ENCODE measurements at regions not wholly inside any gene's neighbourhood (a gene's known extent, or its start where the extent isn't known, plus 50 kb on each side); places are given as distances from the start of the nearest gene placed in this dataset.

- H3K9me3 ChIP-seq (ENCODE audit: severe bottlenecking), result no peaks in the 10 kb centered on the region
- H3K27me3 ChIP-seq (ENCODE audit: insufficient read depth, low read depth, severe bottlenecking), result no peaks in the 10 kb centered on the region
- no peaks in the 10 kb centered on the region for H3K36me3 ChIP-seq
- H3K27ac ChIP-seq, result no peak overlapping the region
- TF ChIP-seq, protein P1, sequence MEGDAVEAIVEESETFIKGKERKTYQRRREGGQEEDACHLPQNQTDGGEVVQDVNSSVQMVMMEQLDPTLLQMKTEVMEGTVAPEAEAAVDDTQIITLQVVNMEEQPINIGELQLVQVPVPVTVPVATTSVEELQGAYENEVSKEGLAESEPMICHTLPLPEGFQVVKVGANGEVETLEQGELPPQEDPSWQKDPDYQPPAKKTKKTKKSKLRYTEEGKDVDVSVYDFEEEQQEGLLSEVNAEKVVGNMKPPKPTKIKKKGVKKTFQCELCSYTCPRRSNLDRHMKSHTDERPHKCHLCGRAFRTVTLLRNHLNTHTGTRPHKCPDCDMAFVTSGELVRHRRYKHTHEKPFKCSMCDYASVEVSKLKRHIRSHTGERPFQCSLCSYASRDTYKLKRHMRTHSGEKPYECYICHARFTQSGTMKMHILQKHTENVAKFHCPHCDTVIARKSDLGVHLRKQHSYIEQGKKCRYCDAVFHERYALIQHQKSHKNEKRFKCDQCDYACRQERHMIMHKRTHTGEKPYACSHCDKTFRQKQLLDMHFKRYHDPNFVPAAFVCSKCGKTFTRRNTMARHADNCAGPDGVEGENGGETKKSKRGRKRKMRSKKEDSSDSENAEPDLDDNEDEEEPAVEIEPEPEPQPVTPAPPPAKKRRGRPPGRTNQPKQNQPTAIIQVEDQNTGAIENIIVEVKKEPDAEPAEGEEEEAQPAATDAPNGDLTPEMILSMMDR (IDR thresholded peaks at IDR 0.05; ENCODE audit: low read depth, low read length), result no peak
- DNase-seq, result peak; percentile 16
- H3K4me3 ChIP-seq (ENCODE audit: low read depth, low read length), result no peak overlapping the region
Observed at GRCh38 chr9:105993116-105993854, 298.9 kb downstream of the TMEM38B start.

GRCh38 chr9:105993921-105994715, 299.8 kb downstream of the TMEM38B start:
- TF ChIP-seq, protein P1 (IDR thresholded peaks at IDR 0.05; ENCODE audit: low read depth, low read length), result no peak
- H3K9me3 ChIP-seq (ENCODE audit: severe bottlenecking), result no peaks in the 10 kb centered on the region
- no peak overlapping the region for H3K27ac ChIP-seq
- H3K36me3 ChIP-seq, result no peaks in the 10 kb centered on the region
- DNase-seq, result no peak
- H3K27me3 ChIP-seq (ENCODE audit: insufficient read depth, low read depth, severe bottlenecking), result no peaks in the 10 kb centered on the region
- no peak overlapping the region for H3K4me3 ChIP-seq (ENCODE audit: low read depth, low read length)

DNA sequence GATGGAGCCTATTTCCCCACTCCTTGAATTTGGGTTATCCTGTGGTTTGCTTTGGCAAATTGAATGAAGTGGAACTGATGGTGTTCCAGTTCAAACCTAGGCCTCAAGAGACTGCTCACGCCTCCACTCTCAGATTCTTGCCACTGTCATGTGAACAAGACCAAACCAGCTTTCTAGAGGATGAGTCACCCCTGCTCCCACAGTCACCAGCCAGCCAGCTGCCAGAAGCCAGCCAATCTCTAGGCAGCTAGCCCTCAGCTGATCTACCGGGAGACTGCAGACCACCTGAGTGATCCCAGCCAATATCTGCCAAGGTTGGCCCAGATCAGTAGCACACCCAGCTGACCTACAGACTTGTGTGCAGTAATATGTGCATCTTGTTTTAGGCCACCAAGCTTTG, 300.6 kb downstream of the TMEM38B start:
- TF ChIP-seq, protein P1 (IDR thresholded peaks at IDR 0.05; ENCODE audit: low read depth, low read length), result no peak

DNA sequence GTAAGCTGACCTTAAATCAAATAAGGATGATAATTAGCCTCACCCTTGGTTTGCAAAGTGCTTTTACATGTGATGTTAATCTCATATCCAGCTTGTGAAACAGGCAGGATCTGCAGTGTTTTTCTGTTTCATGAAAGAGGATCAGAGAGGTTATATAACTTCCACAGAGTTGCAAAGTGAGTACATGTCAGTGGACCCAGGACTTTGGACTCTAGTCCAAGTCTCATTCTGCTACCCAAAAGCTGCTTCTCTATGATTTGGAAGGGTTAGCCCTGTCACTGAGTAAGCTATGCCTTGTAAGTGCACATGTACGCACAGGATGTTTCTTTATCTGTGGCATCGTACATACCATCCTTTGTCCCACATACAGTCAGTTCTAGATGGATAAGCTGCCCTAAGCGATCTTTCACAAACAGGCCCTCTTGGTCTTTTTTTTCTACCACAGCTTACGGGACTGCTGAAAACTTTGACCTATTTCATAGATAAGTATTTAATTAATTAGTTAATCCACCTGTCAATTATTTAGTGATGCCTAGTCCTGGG, 322.9 kb downstream of the TMEM38B start:
- Histone ChIP-seq H3K27me3 (ENCODE audit: insufficient read depth, low read depth, severe bottlenecking) (no peaks in the 10 kb centered on the region), H3K9me3 (ENCODE audit: severe bottlenecking) (no peaks in the 10 kb centered on the region), H3K4me3 (ENCODE audit: low read depth, low read length) (no peak overlapping the region), H3K36me3 (no peaks in the 10 kb centered on the region), H3K27ac (no peak overlapping the region)
- no peak for DNase-seq
- TF ChIP-seq, protein P1 (IDR thresholded peaks at IDR 0.05; ENCODE audit: low read depth, low read length), result no peak

More for the DNA sequence above, 300.6 kb downstream of the TMEM38B start:
- DNase-seq, result no peak
- Histone ChIP-seq H3K36me3 (no peaks in the 10 kb centered on the region), H3K9me3 (ENCODE audit: severe bottlenecking) (no peaks in the 10 kb centered on the region), H3K4me3 (ENCODE audit: low read depth, low read length) (no peak overlapping the region), H3K27ac (no peak overlapping the region), H3K27me3 (ENCODE audit: insufficient read depth, low read depth, severe bottlenecking) (no peaks in the 10 kb centered on the region)

DNA sequence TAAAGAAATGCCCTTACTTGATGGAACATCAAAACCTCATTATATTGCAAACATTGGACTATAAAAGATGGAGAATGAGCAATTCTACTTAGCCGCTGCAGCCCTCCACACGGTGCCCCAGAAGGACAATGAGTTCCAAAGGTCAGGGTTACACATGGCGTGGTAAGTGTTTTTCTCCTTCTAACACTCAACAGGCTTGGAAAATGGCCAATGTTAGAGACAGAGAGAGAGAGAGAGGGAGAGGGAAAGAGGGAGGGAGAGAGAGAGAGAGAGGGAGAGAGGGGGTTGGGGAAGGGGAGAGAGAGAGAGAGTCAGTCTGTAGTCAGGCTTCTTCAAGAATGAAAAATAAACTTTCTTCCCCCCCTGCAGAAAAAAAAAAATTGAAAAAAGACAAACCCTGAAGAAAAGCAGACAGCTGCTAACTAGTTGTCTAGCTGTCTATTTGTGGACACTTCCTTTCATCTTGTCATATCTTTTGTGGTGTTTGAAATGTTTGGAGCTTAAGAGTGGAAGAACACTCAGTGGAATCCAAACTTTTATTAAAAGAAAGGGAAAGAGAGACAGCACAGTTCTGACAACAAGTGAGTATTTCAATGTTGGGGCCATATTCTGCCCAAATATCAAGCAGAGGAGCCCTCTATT, 324.8 kb downstream of the TMEM38B start:
- no peaks in the 10 kb centered on the region for H3K36me3 ChIP-seq
- no peak for DNase-seq
- no peaks in the 10 kb centered on the region for H3K27me3 ChIP-seq (ENCODE audit: insufficient read depth, low read depth, severe bottlenecking)
- H3K27ac ChIP-seq, result peak overlapping the region; percentile 59; the same call in 1 of the 2 replicates
- H3K4me3 ChIP-seq (ENCODE audit: low read depth, low read length), result no peak overlapping the region
- H3K9me3 ChIP-seq (ENCODE audit: severe bottlenecking), result no peaks in the 10 kb centered on the region
- TF ChIP-seq, protein P1 (IDR thresholded peaks at IDR 0.05; ENCODE audit: low read depth, low read length), result no peak

All from WERI-Rb-1 (cell line).